ENCODE measurements at regions not wholly inside any gene's neighbourhood (a gene's known extent, or its start where the extent isn't known, plus 50 kb on each side); places are given as distances from the start of the nearest gene placed in this dataset.
"Not testable (repeated sequence)": the region's sequence is repeated elsewhere in the genome, so short reads cannot be mapped to it uniquely, and the experiment has no call there.

DNA sequence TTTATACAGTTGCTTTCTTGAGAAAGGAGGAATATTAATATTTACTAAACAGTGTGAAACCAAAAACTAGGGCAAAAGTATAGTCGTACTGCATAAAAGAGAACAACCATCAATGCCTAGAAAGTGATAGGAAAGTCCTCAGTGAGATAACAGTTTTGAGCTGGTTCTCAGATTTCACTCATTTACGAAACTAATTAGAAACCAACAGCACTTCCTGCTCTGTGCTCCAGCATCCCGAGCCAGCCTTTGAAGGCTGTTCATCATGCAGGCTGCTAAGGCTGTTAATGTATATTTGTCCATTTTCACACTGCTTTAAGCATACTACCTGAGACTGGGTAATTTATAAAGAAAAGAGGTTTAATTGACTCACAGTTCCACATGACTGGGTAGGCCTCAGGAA is 2039.9 kb downstream of the EFNA5 start:
- intact Hi-C loops (cut with micrococcal nuclease), result no loop called here
- no peak for DNase-seq
- no peak for TF ChIP-seq CTCF (IDR thresholded peaks at IDR 0.05; ENCODE audit: borderline replicate concordance)

GRCh38 chr5:105619725-105620124 is 2051.0 kb downstream of the EFNA5 start:
- no peak for DNase-seq
- intact Hi-C loops (cut with micrococcal nuclease), result no loop called here
- Histone ChIP-seq H3K4me1 (no peaks in the 10 kb centered on the region), H3K36me3 (no peaks in the 10 kb centered on the region), H3K9me3 (replicated peaks) (no peaks in the 10 kb centered on the region), H3K27me3 (ENCODE audit: low read depth) (no peaks in the 10 kb centered on the region), H3K27ac (replicated peaks) (no peak overlapping the region), H3K4me3 (no peak overlapping the region)
- no peak for TF ChIP-seq CTCF (IDR thresholded peaks at IDR 0.05; ENCODE audit: borderline replicate concordance)

More for the DNA sequence above, 2039.9 kb downstream of the EFNA5 start:
- Histone ChIP-seq H3K4me1 (no peaks in the 10 kb centered on the region), H3K27ac (replicated peaks) (no peak overlapping the region), H3K36me3 (no peaks in the 10 kb centered on the region), H3K4me3 (no peak overlapping the region), H3K9me3 (replicated peaks) (no peaks in the 10 kb centered on the region), H3K27me3 (ENCODE audit: low read depth) (no peaks in the 10 kb centered on the region)

GRCh38 chr5:105617436-105618215 is 2053.1 kb downstream of the EFNA5 start:
- intact Hi-C loops (cut with micrococcal nuclease), result no loop called here
- TF ChIP-seq CTCF (IDR thresholded peaks at IDR 0.05; ENCODE audit: borderline replicate concordance), result no peak
- no peaks in the 10 kb centered on the region for H3K9me3 ChIP-seq (replicated peaks)
- no peak overlapping the region for H3K27ac ChIP-seq (replicated peaks)
- H3K27me3 ChIP-seq (ENCODE audit: low read depth), result no peaks in the 10 kb centered on the region
- no peaks in the 10 kb centered on the region for H3K36me3 ChIP-seq
- H3K4me3 ChIP-seq, result no peak overlapping the region
- H3K4me1 ChIP-seq, result no peaks in the 10 kb centered on the region
- no peak for DNase-seq

GRCh38 chr5:105616599-105616998 is 2054.0 kb upstream of the NUDT12 start:
- TF ChIP-seq CTCF (IDR thresholded peaks at IDR 0.05; ENCODE audit: borderline replicate concordance), result no peak
- no peak for DNase-seq
- H3K4me1 ChIP-seq, result no peaks in the 10 kb centered on the region
- no peaks in the 10 kb centered on the region for H3K27me3 ChIP-seq (ENCODE audit: low read depth)
- H3K4me3 ChIP-seq, result no peak overlapping the region
- H3K27ac ChIP-seq (replicated peaks), result no peak overlapping the region
- H3K9me3 ChIP-seq (replicated peaks), result no peaks in the 10 kb centered on the region
- no peaks in the 10 kb centered on the region for H3K36me3 ChIP-seq
- intact Hi-C loops (cut with micrococcal nuclease), result no loop called here

GRCh38 chr5:105602406-105602805 is 2039.8 kb upstream of the NUDT12 start:
- H3K9me3 ChIP-seq (replicated peaks), result peaks cover 73% of the 10 kb centered on the region
- H3K4me3 ChIP-seq; DNase-seq; H3K4me1 ChIP-seq; H3K27me3 ChIP-seq (ENCODE audit: low read depth); intact Hi-C loops (cut with micrococcal nuclease); H3K36me3 ChIP-seq; H3K27ac ChIP-seq (replicated peaks): not testable (repeated sequence)

DNA sequence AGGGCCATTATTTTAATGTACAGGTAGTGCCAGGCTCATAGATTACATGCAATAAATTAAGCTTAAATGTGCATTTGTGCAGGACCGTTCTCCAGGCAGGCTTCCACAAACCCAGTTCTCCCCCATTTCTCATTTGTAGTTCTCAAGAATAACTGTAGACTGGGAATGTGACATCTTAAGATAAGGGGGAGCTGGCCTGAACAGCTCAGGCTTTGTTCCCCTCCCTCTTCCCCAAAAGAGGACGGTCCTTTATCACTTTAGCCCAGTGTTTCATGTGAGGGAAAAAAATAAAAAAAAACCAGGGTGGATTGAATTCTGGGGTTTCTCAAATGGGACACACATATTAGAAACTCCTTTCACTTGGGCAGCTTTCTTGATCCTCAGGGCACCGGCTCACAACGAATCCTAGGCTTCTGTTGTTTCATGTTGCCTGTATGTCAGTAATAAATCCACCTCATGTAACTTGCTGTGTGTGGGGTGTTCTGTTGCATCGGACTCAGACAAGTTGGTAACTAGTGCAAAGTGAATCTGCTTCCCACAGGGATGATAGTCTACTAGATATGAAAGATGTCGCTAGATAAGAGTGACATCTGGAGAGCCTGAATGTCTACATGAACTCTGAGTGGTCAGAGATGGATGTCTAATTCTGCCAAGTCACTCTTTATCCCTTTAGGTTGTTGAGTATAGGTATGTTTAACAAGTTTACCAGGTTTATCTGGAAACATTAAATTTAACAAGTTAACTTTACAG is 2030.6 kb upstream of the NUDT12 start:
- no peak overlapping the region for H3K4me3 ChIP-seq
- no peaks in the 10 kb centered on the region for H3K27me3 ChIP-seq (ENCODE audit: low read depth)
- no peaks in the 10 kb centered on the region for H3K4me1 ChIP-seq
- DNase-seq, result no peak
- H3K27ac ChIP-seq (replicated peaks), result no peak overlapping the region
- intact Hi-C loops (cut with micrococcal nuclease), result no loop called here
- peaks cover 8% of the 10 kb centered on the region for H3K9me3 ChIP-seq (replicated peaks)
- no peaks in the 10 kb centered on the region for H3K36me3 ChIP-seq
- TF ChIP-seq CTCF (IDR thresholded peaks at IDR 0.05; ENCODE audit: borderline replicate concordance), result no peak

Data from left ventricle myocardium inferior (tissue), 1 donor.